GM19324 (cell line): ENCODE measurements at regions not wholly inside any gene's neighbourhood (a gene's known extent, or its start where the extent isn't known, plus 50 kb on each side); places are given as distances from the start of the nearest gene placed in this dataset.

ENCODE experiments used
- ATAC-seq: cut with Tn5 transposase; IDR thresholded peaks from one replicate; pipeline ENCODE4 v1.9.1; 2021; ENCODE audit warnings: mild to moderate bottlenecking, moderate library complexity; ENCODE audit not compliant: unreplicated experiment, low FRiP score

- ATAC-seq: no peak
Observed at GRCh38 chr18:25727281-25727985, 363.0 kb downstream of the SS18 start.

GRCh38 chr18:25726298-25726697, 364.1 kb downstream of the SS18 start:
- no peak for ATAC-seq

- no peak for ATAC-seq
Observed at GRCh38 chr18:25725501-25725900, 364.9 kb downstream of the SS18 start.

GRCh38 chr18:25724997-25725396, 365.4 kb downstream of the SS18 start:
- no peak for ATAC-seq

DNA sequence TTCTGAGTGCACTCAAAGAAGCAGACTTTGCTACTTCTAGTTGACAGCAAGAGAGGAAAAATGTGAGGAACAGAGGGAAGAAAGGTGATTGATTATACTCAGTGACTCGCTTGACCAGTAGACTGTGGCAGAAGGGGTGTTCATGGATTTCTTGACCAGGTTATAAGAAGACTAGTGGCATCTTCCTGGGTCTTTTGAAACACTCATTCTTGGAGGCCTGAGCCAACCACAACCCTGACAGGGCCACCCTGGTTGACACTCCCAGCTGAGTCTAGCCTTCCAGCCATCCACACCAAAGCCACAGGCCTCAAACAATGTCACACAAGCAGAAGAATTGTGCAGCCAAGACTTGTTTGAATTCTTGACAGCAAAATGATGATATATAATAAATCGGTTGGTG, 366.3 kb downstream of the SS18 start:
- no peak for ATAC-seq

DNA sequence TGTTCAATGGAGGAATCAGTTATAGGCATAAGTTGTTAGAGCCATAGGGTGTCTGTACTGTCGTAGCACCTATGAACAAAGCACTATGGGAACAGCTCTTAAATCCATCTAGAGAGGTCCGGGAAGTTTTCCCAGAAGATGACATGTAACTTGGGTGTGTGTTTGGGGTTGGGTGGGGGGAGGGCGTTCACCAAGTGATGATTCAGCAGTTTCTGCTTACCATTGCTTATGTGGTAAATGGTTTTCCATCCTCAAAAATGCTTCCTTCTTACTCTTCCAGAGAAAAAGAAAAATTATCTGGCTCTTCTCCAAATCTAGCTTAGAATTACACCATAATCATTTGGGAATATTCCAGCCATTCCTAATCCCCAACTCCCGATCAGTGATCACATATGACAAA, 361.1 kb upstream of the ZNF521 start:
- ATAC-seq: no peak

GRCh38 chr18:25710981-25711380, 359.0 kb upstream of the ZNF521 start:
- ATAC-seq: no peak

- no peak for ATAC-seq
Observed at GRCh38 chr18:25705650-25706049, 353.7 kb upstream of the ZNF521 start.

GRCh38 chr18:25704494-25704893, 352.5 kb upstream of the ZNF521 start:
- no peak for ATAC-seq

DNA sequence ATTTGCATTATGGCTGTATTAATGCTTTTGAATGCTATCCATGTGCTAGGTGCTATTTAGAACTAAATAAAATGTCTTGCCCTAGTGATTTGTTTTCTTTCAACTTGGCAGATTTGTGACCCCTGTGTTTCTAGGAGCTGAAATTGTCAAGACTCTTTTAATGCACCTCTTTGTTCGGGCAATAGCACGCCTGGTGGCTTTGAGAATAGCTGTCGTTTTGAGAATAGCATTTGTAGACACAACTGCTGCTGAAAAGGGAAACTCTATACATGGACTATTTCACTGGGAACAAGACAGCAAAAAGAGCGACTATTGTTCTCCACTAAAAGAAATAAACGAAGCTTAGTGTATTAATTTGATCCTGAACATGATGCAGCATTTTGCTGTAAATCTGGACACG, 352.1 kb upstream of the ZNF521 start:
- no peak for ATAC-seq

GRCh38 chr18:25701821-25702220, 349.9 kb upstream of the ZNF521 start:
- ATAC-seq: no peak

GRCh38 chr18:25686960-25687500, 335.1 kb upstream of the ZNF521 start:
- ATAC-seq: no peak

DNA sequence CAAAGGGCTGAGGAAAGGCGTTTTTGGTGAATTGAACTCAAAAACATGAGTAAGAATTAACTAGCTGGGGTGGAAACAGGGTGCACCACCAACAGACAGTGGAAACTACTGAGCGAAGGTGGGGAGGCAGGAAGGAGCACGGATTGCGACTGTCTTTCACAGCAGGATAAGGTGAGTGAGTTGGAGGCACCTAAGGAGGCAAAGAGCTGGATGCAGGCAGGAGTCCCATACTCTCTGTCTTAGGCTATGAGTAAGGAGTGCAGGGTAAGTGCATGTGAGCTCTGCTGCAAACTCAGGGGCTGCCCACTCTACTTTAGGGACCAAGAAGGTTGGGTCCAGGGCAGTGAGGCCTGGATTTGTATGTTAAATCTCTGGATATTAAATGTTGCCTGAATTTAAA, 333.1 kb upstream of the ZNF521 start:
- ATAC-seq: no peak

GRCh38 chr18:25679491-25679890, 327.5 kb upstream of the ZNF521 start:
- no peak for ATAC-seq

- ATAC-seq: no peak
Observed at GRCh38 chr18:25678221-25678620, 326.3 kb upstream of the ZNF521 start.

DNA sequence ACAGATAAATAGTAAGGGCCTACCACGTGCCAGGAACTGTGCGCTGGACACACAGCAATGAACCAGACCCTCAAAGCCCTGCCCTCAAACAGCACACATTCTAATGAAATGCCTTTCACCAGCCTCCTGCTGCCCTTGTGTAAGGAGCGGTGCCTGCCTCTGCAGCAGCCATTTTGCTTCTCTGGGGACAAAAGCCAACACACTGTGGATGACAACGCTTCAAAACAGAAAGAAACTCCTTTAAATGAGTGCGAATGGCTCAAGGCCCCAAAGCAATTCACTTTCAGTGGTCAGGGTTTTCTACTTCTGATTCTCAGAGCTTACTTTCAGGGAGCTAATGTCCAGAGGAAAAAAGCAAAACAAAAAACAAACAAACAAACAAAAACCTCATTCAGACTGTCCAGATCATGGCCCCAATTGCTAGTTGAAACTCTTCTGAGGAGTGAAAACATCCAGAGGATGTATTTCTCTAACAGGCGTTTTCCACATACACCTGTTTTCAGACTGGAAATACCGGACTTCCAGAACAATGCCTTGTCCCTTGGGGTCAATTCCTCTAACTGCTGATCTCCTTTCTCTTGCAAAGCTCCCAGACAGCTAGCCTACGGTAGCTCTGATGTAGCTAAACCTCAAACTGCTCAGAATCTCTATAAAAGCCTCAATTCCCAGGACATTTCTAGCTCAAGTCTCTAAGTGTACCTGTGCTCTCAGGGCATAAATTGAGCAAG, 323.3 kb upstream of the ZNF521 start:
- no peak for ATAC-seq

DNA sequence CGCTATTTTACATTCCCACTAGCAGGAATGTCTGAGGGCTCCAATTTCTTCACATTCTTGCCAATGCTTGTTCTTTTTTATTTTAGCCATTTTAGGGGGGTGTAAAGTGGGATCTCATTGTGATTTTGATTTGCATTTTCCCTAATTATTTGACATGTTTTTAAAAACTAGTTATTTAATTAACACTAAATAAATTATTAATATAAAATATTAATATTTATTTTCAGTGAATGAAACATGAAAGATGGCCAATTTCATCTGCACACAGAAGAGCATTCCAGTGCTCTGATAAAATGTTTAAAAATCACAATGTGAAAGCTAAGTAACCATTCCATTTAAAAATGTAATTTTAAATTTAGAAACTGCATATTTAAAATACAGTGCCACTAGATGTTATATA, 322.2 kb upstream of the ZNF521 start:
- ATAC-seq: no peak

- ATAC-seq: no peak
Observed at GRCh38 chr18:25672490-25672889, 320.5 kb upstream of the ZNF521 start.

DNA sequence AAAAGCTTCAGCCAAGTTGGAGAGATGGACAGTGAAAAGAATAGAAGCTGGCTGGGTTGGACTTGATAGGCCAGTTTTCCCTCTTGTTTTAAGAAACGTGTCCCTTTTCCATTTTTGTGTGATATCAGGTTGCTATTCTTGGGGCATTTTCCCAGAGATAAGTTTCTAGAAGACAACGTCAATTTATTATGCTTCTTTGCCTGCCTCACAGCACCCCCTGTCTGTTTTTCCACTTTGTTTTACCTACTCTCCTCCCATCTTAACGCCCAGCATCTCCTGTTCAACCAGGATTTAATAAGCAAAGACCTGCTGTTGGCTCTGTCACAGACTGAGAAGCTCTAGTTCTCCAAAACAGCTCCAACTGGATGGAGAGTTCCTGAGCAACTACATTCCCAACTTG, 317.8 kb upstream of the ZNF521 start:
- no peak for ATAC-seq

DNA sequence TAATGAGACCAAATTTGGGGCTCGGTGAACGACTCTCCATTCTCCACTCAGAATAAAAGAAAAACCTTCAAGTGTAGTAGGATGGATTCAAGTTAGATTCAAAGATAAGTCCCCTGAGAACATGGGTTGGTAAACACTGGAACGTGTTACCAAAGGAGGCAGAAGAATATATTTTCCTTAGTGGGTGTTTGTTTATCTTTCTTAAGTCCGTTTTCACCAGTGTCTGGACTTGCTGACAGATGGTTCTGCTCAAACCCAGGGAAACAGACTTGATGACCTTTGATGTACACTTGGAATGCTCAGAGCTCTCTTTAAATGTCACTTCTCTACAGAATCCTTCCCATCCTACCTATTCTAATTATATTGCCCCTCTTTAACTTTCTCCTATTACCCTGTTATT, 310.3 kb upstream of the ZNF521 start:
- ATAC-seq: no peak

GRCh38 chr18:25661831-25662230, 309.9 kb upstream of the ZNF521 start:
- ATAC-seq: no peak

GRCh38 chr18:25659541-25659940, 307.6 kb upstream of the ZNF521 start:
- no peak for ATAC-seq
